Retinal pigment epithelial cell (primary cell): ENCODE measurements at regions not wholly inside any gene's neighbourhood (a gene's known extent, or its start where the extent isn't known, plus 50 kb on each side); places are given as distances from the start of the nearest gene placed in this dataset.
"Not testable (repeated sequence)": the region's sequence is repeated elsewhere in the genome, so short reads cannot be mapped to it uniquely, and the experiment has no call there.

Experiments
- DNase-seq: peaks from one replicate; pipeline ENCODE4 v3.0.0-alpha.2; 2010; ENCODE audit warnings: low read depth
- H3K4me3 ChIP-seq: 2 replicates; pipeline ENCODE4 v1.5.1; 2011; ENCODE audit warnings: mild to moderate bottlenecking, low read length, control low read depth, moderate library complexity
- CTCF ChIP-seq: conservative IDR thresholded peaks from 2 replicates; pipeline ENCODE4 v1.5.1; 2011; ENCODE audit warnings: low read depth, low read length, control low read depth, inconsistent platforms

- no peak for DNase-seq
- no peak for TF ChIP-seq CTCF
- no peak overlapping the region for H3K4me3 ChIP-seq
These were observed 119.4 kb upstream of the CXADR start for GRCh38 chr21:17393413-17393812.

- TF ChIP-seq CTCF: no peak
- H3K4me3 ChIP-seq: no peak overlapping the region
These were observed 115.9 kb upstream of the CXADR start for GRCh38 chr21:17396948-17397347.

GRCh38 chr21:17397703-17398102 lies 115.1 kb upstream of the CXADR start:
- TF ChIP-seq CTCF: no peak
- DNase-seq: no peak
- no peak overlapping the region for H3K4me3 ChIP-seq

More at GRCh38 chr21:17396948-17397347, 115.9 kb upstream of the CXADR start:
- DNase-seq: no peak

GRCh38 chr21:17398954-17399353 lies 113.9 kb upstream of the CXADR start:
- H3K4me3 ChIP-seq, DNase-seq: not testable (repeated sequence)

DNA sequence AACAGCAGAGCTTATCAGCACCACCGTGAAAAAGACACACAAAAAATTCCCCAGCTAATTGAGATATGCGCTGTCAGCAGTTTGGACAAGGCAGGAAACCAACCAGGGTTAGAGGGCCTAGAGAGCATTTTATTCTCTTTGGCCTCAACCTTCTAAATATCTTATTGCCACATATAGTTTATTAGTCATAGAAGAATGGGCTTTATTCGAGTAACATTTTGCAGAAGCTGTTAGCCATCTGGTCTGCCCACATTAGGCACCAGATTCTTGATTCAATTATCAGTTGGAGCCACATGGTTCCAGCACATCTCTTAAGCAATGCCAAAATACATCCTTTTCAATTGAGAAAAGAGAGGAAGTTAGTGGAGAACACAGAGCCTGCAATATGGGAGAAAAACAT lies 109.9 kb upstream of the CXADR start:
- TF ChIP-seq CTCF: no peak
- H3K4me3 ChIP-seq: no peak overlapping the region
- DNase-seq: no peak

- DNase-seq: peak; percentile 9
- TF ChIP-seq CTCF: no peak
- no peak overlapping the region for H3K4me3 ChIP-seq
These were observed 106.6 kb upstream of the CXADR start for GRCh38 chr21:17406202-17406601.

GRCh38 chr21:17414766-17415165 lies 98.1 kb upstream of the CXADR start:
- DNase-seq: no peak
- no peak for TF ChIP-seq CTCF
- no peak overlapping the region for H3K4me3 ChIP-seq

- no peak overlapping the region for H3K4me3 ChIP-seq
- no peak for DNase-seq
- no peak for TF ChIP-seq CTCF
These were observed 96.7 kb upstream of the CXADR start for GRCh38 chr21:17416139-17416538.
